ENCODE measurements at regions not wholly inside any gene's neighbourhood (a gene's known extent, or its start where the extent isn't known, plus 50 kb on each side); places are given as distances from the start of the nearest gene placed in this dataset.

DNA sequence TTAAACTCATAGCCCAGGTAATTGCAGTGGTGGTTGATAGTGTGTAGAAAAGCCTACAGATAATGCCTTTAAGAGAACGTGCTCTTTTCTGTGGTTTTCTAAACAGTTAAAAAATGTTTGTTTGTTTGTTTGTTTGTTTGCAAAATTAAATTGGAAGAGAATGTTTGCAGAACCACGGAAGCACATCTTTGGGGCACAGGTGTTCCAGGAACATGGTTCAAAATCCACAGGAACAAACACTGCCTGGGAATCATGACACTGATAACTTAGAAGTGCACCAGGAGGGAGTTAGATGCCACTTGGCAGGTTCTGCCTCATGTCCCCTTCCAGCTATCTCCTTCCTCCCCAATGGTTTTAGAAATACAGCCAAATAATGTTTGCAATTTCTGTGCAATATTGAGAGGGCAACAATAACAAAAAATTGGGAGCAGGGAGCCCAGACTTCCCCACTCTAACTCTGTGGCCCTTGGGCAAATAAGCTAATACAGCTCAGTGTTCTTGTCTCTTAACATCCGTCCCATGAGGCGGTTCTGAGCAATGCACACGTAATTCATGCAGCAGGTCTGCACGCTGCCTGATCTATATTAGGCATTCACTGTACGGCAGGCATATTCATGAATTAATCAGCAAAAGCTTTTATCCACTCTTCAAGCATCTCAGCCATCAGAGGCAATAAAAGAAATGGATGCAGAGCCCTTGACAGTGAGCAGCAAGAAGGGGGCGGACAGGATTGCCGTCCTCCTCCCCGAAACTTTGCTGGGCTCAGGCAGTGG lies 274.3 kb upstream of the FOXQ1 start:
- no peak for TF ChIP-seq GFI1B (tag by site-specific recombination; IDR thresholded peaks at IDR 0.05)
- TF ChIP-seq ZNF768 (tag by site-specific recombination; IDR thresholded peaks at IDR 0.05), result no peak
- TF ChIP-seq, protein P1, sequence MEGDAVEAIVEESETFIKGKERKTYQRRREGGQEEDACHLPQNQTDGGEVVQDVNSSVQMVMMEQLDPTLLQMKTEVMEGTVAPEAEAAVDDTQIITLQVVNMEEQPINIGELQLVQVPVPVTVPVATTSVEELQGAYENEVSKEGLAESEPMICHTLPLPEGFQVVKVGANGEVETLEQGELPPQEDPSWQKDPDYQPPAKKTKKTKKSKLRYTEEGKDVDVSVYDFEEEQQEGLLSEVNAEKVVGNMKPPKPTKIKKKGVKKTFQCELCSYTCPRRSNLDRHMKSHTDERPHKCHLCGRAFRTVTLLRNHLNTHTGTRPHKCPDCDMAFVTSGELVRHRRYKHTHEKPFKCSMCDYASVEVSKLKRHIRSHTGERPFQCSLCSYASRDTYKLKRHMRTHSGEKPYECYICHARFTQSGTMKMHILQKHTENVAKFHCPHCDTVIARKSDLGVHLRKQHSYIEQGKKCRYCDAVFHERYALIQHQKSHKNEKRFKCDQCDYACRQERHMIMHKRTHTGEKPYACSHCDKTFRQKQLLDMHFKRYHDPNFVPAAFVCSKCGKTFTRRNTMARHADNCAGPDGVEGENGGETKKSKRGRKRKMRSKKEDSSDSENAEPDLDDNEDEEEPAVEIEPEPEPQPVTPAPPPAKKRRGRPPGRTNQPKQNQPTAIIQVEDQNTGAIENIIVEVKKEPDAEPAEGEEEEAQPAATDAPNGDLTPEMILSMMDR (tag by site-specific recombination; IDR thresholded peaks at IDR 0.05), result no peak
- TF ChIP-seq ZSCAN23 (tag by site-specific recombination; IDR thresholded peaks at IDR 0.05), result no peak
- TF ChIP-seq YY1 (tag by site-specific recombination; IDR thresholded peaks at IDR 0.05), result no peak
- no peak for TF ChIP-seq ZNF138 (tag by site-specific recombination; IDR thresholded peaks at IDR 0.05; ENCODE audit: borderline replicate concordance)
- TF ChIP-seq ZNF776 (tag by site-specific recombination; IDR thresholded peaks at IDR 0.05; ENCODE audit: borderline replicate concordance), result no peak
- TF ChIP-seq, protein P2, sequence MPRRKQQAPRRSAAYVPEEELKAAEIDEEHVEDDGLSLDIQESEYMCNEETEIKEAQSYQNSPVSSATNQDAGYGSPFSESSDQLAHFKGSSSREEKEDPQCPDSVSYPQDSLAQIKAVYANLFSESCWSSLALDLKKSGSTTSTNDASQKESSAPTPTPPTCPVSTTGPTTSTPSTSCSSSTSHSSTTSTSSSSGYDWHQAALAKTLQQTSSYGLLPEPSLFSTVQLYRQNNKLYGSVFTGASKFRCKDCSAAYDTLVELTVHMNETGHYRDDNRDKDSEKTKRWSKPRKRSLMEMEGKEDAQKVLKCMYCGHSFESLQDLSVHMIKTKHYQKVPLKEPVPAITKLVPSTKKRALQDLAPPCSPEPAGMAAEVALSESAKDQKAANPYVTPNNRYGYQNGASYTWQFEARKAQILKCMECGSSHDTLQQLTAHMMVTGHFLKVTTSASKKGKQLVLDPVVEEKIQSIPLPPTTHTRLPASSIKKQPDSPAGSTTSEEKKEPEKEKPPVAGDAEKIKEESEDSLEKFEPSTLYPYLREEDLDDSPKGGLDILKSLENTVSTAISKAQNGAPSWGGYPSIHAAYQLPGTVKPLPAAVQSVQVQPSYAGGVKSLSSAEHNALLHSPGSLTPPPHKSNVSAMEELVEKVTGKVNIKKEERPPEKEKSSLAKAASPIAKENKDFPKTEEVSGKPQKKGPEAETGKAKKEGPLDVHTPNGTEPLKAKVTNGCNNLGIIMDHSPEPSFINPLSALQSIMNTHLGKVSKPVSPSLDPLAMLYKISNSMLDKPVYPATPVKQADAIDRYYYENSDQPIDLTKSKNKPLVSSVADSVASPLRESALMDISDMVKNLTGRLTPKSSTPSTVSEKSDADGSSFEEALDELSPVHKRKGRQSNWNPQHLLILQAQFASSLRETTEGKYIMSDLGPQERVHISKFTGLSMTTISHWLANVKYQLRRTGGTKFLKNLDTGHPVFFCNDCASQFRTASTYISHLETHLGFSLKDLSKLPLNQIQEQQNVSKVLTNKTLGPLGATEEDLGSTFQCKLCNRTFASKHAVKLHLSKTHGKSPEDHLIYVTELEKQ (tag by site-specific recombination; IDR thresholded peaks at IDR 0.05; ENCODE audit: borderline replicate concordance), result no peak
- no peak for TF ChIP-seq ZNF248 (tag by site-specific recombination; IDR thresholded peaks at IDR 0.05)
- TF ChIP-seq ZBTB10 (tag by site-specific recombination; IDR thresholded peaks at IDR 0.05), result no peak
- no peak for TF ChIP-seq ZFHX2 (tag by site-specific recombination; conservative IDR thresholded peaks at IDR 0.05)
- TF ChIP-seq, protein P3, sequence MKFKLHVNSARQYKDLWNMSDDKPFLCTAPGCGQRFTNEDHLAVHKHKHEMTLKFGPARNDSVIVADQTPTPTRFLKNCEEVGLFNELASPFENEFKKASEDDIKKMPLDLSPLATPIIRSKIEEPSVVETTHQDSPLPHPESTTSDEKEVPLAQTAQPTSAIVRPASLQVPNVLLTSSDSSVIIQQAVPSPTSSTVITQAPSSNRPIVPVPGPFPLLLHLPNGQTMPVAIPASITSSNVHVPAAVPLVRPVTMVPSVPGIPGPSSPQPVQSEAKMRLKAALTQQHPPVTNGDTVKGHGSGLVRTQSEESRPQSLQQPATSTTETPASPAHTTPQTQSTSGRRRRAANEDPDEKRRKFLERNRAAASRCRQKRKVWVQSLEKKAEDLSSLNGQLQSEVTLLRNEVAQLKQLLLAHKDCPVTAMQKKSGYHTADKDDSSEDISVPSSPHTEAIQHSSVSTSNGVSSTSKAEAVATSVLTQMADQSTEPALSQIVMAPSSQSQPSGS (tag by site-specific recombination; IDR thresholded peaks at IDR 0.05; ENCODE audit: low read depth), result no peak
- no peak for TF ChIP-seq ZNF423 (tag by site-specific recombination; IDR thresholded peaks at IDR 0.05)
